HG02623 (cell line): ENCODE measurements at regions not wholly inside any gene's neighbourhood (a gene's known extent, or its start where the extent isn't known, plus 50 kb on each side); places are given as distances from the start of the nearest gene placed in this dataset.

Experiments used
- ATAC-seq: cut with Tn5 transposase; IDR thresholded peaks from one replicate; pipeline ENCODE4 v1.9.1; 2021; ENCODE audit warnings: moderate library complexity; ENCODE audit not compliant: unreplicated experiment

GRCh38 chr1:81129366-81129765, 671.4 kb upstream of the ADGRL2 start:
- ATAC-seq: no peak

GRCh38 chr1:81128079-81128478, 672.7 kb upstream of the ADGRL2 start:
- no peak for ATAC-seq

GRCh38 chr1:81126989-81127581, 673.6 kb upstream of the ADGRL2 start:
- ATAC-seq: no peak

GRCh38 chr1:81125672-81126071, 675.1 kb upstream of the ADGRL2 start:
- ATAC-seq: no peak

GRCh38 chr1:81121306-81121705, 679.4 kb upstream of the ADGRL2 start:
- no peak for ATAC-seq

- ATAC-seq: no peak
Observed at GRCh38 chr1:81119319-81119718, 681.4 kb upstream of the ADGRL2 start.

GRCh38 chr1:81118550-81118949, 682.2 kb upstream of the ADGRL2 start:
- ATAC-seq: no peak

GRCh38 chr1:81115422-81115821, 685.3 kb upstream of the ADGRL2 start:
- ATAC-seq: no peak

GRCh38 chr1:81114191-81114590, 686.5 kb upstream of the ADGRL2 start:
- no peak for ATAC-seq

GRCh38 chr1:81113688-81114087, 687.0 kb upstream of the ADGRL2 start:
- no peak for ATAC-seq

GRCh38 chr1:81111818-81112217, 688.9 kb upstream of the ADGRL2 start:
- no peak for ATAC-seq

- ATAC-seq: no peak
Observed at GRCh38 chr1:81109038-81109437, 691.7 kb upstream of the ADGRL2 start.

- no peak for ATAC-seq
Observed at GRCh38 chr1:81097860-81098259, 702.9 kb upstream of the ADGRL2 start.

- ATAC-seq: no peak
Observed at GRCh38 chr1:81073580-81073979, 727.2 kb upstream of the ADGRL2 start.

GRCh38 chr1:81071969-81072753, 728.6 kb upstream of the ADGRL2 start:
- no peak for ATAC-seq

GRCh38 chr1:81071072-81071858, 729.5 kb upstream of the ADGRL2 start:
- ATAC-seq: no peak

- ATAC-seq: no peak
Observed at GRCh38 chr1:81069856-81070255, 730.9 kb upstream of the ADGRL2 start.

- ATAC-seq: no peak
Observed at GRCh38 chr1:81068726-81069125, 732.0 kb upstream of the ADGRL2 start.

GRCh38 chr1:81053826-81054225, 746.9 kb upstream of the ADGRL2 start:
- ATAC-seq: no peak

- no peak for ATAC-seq
Observed at GRCh38 chr1:81052162-81052561, 748.6 kb upstream of the ADGRL2 start.

- ATAC-seq: no peak
Observed at GRCh38 chr1:81050390-81050789, 750.3 kb upstream of the ADGRL2 start.

GRCh38 chr1:81044708-81045107, 756.0 kb upstream of the ADGRL2 start:
- no peak for ATAC-seq
